Epithelial cell of esophagus (primary cell): ENCODE measurements at regions not wholly inside any gene's neighbourhood (a gene's known extent, or its start where the extent isn't known, plus 50 kb on each side); places are given as distances from the start of the nearest gene placed in this dataset.

ENCODE experiments used
- DNase-seq: peaks from one replicate; pipeline ENCODE4 v3.0.0; 2010; ENCODE audit warnings: low read depth
- H3K4me3 ChIP-seq: 2 replicates; pipeline ENCODE4 v1.5.1; 2011; ENCODE audit warnings: mild to moderate bottlenecking, low read length, control low read depth
- TF ChIP-seq, protein P1 (sequence below): IDR thresholded peaks from 2 replicates; pipeline ENCODE4 v1.5.1; 2011; ENCODE audit warnings: low read depth, mild to moderate bottlenecking, low read length, control low read depth, inconsistent platforms; ENCODE audit not compliant: insufficient read depth; ENCODE audit errors: missing control alignments

DNA sequence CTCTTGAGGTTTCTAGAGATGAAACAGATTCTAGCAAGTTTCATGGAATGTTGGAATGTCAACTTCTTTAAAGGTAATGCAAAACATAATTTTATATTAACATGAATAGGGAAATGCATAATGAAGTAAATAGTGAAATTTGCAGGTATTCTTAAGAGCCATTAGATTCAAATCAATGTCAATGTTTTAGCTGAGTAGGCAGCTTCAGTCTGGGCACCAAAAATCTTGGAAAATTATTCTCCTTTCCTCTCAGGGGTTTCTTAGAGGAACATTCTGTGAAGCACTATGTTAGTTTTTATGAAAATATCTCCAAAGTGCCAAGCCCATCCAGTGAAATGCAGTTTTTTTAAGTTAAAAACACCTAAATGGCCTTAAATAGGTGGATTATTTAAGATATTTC, 300.8 kb downstream of the PAX1 start:
- DNase-seq: no peak
- TF ChIP-seq, protein P1, sequence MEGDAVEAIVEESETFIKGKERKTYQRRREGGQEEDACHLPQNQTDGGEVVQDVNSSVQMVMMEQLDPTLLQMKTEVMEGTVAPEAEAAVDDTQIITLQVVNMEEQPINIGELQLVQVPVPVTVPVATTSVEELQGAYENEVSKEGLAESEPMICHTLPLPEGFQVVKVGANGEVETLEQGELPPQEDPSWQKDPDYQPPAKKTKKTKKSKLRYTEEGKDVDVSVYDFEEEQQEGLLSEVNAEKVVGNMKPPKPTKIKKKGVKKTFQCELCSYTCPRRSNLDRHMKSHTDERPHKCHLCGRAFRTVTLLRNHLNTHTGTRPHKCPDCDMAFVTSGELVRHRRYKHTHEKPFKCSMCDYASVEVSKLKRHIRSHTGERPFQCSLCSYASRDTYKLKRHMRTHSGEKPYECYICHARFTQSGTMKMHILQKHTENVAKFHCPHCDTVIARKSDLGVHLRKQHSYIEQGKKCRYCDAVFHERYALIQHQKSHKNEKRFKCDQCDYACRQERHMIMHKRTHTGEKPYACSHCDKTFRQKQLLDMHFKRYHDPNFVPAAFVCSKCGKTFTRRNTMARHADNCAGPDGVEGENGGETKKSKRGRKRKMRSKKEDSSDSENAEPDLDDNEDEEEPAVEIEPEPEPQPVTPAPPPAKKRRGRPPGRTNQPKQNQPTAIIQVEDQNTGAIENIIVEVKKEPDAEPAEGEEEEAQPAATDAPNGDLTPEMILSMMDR: no peak
- no peak overlapping the region for H3K4me3 ChIP-seq

DNA sequence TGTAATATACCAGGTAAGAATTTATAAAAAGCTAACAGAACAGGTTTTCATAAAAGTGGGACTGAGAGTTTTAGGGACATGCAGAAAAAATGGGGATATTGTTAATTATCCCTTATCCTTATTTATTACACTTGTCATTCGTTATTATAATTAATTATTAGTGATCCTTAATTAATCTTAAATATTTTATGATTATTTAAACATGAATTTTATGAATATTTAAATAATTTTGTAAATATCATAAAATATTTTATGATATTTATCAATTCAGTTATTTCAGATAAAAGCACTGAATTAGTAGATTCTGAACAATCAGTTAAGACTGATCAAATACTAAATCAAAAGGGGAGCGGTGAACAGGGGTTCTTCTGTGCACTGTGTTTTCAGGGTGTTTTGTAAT, 300.1 kb downstream of the PAX1 start:
- TF ChIP-seq, protein P1: no peak
- DNase-seq: no peak

DNA sequence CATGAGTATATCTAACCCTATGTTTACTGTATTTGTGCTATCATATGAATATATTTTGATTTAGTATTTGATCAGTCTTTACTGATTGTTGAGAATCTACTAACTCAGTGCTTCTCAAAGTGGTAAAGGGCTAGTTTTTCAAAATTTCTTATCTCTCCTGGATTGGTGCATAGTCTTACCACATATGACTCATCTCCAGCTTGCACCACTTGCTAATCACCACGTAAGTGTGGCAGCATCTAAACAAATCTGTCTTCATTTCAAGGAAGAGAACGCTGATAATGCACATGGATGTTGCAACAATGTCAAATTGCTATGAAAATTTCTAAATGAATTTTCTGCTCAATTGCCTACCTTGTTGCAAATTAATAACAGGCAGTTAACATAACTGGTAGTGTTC, 299.5 kb downstream of the PAX1 start:
- DNase-seq: no peak
- H3K4me3 ChIP-seq: no peak overlapping the region
- TF ChIP-seq, protein P1: no peak

More for the DNA sequence above, 300.1 kb downstream of the PAX1 start:
- no peak overlapping the region for H3K4me3 ChIP-seq

DNA sequence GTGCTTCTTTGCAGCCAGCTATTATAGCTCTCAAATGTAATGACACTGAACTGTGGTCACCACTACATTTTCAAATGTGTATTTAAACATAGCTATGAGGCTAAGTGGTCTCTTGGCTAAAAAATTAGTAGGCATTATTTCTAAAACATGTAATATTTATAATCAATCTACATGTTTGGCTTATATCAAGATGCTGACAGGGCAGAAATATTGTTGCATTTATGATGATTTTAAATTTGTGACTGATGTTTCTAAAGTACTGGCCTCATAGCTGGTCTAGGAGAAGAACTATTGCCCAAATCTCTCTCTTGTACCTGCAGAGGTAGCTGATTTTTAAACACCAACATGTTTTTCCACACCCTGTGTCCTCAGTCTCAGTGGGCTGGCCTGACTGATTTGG, 298.2 kb downstream of the PAX1 start:
- H3K4me3 ChIP-seq: no peak overlapping the region
- DNase-seq: no peak
- TF ChIP-seq, protein P1: no peak

DNA sequence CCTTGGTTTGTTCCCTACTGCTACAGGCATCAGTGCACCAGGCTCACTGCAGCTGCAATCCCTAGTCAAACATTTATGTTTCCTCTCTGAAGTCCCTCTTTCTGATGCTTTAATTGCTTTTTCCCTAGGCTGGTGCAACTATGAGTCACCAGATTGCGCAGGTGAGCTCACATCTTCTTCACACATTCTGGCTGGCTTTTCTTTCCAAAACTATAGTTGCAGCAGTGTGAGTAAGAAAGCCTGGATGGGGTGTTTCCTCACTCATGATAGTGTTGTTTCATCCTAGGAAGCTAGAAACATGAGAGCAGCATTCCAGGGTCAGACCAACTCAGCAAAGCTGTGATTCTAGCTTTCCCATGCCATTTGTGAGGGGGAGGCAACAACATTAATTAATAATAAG, 296.4 kb downstream of the PAX1 start:
- no peak overlapping the region for H3K4me3 ChIP-seq
- DNase-seq: peak; percentile 52
- TF ChIP-seq, protein P1: no peak

DNA sequence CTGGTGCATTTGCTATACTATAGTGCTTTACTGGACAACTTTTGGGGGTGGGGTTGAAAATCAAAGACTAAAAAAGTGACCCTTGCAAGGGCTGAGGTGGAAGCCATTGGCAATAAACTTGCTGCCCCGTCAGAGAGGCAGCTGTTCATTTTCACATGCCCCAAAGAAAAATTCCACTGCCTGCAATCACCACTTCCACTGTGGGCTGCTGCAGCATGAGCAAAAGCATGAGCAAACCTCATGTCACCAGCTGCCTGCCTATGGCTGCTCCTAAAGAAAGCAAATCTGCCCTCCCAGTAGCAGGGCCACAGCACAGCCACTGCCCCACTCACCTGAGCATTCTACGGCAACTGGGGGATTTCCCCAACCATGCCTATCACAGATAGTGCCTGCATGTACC, 290.0 kb downstream of the PAX1 start:
- no peak for DNase-seq
- TF ChIP-seq, protein P1: no peak
- no peak overlapping the region for H3K4me3 ChIP-seq

DNA sequence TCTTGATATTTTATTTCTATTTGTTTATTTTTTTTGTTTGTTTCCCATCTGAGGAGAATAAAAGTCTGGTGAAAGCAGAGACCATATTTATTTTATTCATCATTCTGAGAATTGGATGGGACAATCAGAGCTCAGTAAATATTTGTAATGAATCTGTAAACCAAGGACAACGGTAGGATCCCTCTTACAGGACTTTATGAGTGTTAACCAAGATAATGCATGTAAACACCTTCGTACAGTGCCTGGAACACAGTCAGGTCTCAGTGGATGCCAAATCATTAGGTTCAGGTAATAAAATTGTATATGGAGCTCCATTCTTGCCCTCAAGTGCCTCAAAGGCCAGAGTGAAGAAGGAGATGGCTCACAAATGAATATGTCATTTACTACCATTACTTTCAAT, 288.7 kb downstream of the PAX1 start:
- no peak for DNase-seq
- TF ChIP-seq, protein P1: no peak
- H3K4me3 ChIP-seq: no peak overlapping the region
